B cell (primary cell): ENCODE measurements at regions not wholly inside any gene's neighbourhood (a gene's known extent, or its start where the extent isn't known, plus 50 kb on each side); places are given as distances from the start of the nearest gene placed in this dataset.

Experiments used
- CTCF ChIP-seq: fragments of 200-600 bp; IDR thresholded peaks from one replicate; pipeline ENCODE4 v1.8.0; 2022; ENCODE audit warnings: antibody characterized with exemption, mild to moderate bottlenecking
- EZH2 ChIP-seq: IDR thresholded peaks from 2 replicates; pipeline ENCODE4 v1.6.1; 2012; ENCODE audit warnings: borderline replicate concordance, low read depth, mild to moderate bottlenecking, moderate library complexity, low read length; ENCODE audit not compliant: insufficient read depth, poor library complexity, severe bottlenecking

GRCh38 chr6:48986105-48986504 lies 476.9 kb downstream of the MMUT start:
- TF ChIP-seq CTCF (no peak), EZH2 (no peak)
